ENCODE measurements at regions not wholly inside any gene's neighbourhood (a gene's known extent, or its start where the extent isn't known, plus 50 kb on each side); places are given as distances from the start of the nearest gene placed in this dataset.

DNA sequence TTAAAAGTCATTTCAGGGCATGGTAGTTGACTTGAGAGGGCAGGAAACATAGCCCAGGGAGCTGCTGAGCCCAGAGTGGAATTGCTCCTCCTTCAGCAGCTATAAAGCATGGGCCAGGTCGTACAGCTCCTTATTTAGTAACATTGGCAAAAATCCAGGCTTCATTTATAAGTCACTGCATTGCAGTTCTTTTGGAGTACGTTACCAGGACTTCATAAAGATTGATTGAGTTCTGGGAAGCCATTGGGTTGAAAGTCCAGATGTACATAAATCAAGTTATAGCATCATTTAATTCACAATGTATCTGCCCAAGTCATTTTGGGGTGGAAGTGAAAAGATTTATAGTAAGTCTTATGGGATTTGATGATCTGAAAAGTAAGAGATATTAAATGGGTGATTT is 53.0 kb upstream of the ANKEF1 start:
- no peak for DNase-seq (ENCODE audit: low read depth in 2 of 2)

DNA sequence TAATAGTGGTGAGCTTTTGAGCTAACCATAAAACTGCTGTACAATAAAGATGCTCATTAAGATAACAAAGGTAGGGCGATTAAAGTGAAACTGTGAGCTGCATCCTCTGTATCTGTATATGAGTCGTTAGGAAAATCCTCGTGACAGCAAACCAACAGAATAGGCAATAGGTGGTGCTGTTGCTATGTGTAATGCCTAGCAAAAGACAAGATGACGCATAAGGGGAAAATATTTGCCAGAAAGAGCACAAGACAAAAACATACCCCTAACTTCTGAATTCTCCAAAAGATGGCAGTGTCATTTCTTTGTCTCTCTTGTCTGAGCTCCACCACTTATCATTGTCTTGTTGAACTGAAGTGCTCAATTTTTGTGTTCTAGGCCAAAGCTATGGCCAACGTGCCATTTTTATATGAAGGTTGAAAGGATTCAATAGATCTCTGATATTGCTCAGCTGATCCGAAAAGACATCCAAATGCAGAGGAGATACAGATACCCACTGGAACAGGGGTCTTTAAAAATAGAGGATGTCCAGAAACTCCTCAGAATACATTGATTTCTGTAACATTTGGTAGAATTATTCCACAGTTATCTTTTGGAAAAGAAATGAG is 56.3 kb upstream of the ANKEF1 start:
- DNase-seq (ENCODE audit: low read depth in 2 of 2) = no peak

DNA sequence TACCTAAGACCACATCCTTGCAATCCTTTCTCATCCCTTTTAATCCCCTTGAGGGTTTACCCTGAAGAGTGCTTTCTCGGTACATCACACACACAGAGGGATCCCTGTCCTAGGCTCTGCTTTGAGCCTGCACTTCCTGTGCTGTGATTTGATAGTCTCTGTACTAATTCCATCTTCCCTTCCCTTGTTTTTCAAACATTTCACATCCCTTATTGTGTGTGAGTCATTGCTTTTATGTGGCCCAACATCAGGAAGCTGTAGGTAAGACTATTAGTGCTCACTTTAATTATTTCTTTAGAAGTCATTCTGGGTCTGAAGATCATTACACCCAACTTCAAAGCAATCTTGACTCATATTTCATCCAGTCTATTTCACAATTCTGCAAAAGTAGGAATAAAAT is 57.2 kb upstream of the ANKEF1 start:
- no peak for DNase-seq (ENCODE audit: low read depth in 2 of 2)

DNA sequence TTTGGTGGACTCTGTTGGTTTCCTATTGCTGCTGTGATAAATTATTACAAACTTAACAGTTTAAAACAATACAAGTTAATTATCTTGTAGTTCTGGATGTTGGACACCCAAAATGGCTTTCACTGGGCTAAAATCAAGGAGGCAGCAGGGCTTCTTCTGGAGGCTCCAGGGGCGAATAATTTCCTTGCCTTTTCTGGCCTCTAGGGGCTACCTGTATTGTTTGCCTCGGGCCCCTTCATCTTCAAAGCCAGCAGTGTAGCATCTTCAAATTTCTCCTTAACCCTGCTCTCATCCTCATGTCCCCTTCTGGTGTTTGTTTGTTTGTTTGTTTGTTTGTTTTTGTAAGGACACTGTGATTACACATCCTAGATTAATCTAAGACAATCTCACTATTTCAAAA is 60.5 kb upstream of the ANKEF1 start:
- DNase-seq (ENCODE audit: low read depth in 2 of 2) = no peak

DNA sequence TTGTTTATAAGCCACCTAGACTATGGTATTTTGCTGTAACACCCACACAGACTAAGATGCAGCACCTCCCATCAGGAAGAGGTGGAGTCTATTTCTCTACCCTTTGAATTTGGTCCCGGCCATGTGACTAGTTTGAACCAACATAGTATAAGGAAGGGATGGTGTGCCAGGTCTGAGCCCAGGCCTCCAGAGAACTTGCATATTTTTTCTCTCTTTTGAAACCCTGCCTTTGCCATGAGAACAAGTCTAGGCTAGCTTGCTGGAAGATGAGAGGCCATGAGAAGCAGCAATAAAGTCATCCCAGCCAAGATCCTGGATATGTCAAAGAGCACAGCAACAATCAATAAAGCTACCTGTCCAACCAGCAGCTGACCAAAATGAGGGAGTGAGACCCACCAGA is 63.0 kb upstream of the ANKEF1 start:
- DNase-seq (ENCODE audit: low read depth in 2 of 2) = no peak

DNA sequence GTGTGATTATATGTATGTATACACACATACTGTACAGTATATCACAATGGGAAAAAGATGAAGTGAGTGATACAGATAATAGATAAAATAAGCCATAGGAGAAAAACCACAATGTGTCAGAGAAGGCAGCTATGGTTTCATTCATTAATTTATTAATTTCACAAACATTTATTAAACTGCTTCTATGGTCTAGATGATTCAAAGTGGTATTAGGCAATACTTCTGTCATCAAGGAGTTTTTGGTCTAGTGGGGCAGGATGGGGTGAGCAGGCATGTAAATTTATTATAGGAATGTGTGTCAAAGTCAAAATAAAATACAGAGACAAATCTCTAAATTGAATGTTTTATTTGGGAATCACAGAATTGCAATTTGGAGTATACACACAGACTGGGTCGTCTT is 65.2 kb upstream of the ANKEF1 start:
- DNase-seq (ENCODE audit: low read depth in 2 of 2) = no peak

DNA sequence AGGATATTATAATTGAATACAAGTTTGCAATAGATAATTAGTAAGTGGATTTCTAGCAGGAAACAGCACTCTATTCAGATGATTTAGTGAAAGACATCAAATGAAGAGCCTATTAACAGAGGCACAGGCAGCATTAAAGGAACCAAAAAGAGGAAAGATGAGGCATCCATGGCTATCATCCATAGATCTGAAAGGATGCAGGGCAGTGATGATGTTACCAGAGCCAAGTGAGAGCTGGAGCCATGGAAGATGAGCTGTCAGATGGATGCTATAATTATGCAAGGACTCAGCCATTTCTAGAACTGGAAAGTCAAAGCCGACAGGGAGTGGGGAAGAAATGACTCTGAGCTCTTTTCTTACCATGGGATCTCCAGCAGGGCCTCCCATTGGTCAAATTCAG is 66.8 kb upstream of the ANKEF1 start:
- no peak for DNase-seq (ENCODE audit: low read depth in 2 of 2)

DNA sequence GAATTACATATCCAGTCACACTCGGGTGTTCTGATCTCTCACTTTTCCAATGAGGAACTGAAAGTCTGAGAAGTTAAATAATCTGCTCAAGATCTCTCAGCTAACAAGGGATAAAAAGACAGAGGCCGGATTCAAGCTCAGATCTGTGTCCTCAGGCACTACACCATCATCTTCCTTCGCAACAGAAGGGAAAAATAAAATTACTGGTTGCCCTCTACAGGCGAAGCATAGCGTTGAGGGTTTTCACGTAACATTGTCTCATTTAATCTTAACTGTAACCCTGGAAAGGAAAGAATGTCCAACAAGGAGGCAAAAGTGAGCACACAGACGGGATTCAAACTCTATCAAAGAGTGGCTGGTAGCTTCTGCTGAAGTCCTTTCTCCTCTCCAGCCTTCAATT is 67.8 kb upstream of the ANKEF1 start:
- DNase-seq (ENCODE audit: low read depth in 2 of 2) = no peak

DNA sequence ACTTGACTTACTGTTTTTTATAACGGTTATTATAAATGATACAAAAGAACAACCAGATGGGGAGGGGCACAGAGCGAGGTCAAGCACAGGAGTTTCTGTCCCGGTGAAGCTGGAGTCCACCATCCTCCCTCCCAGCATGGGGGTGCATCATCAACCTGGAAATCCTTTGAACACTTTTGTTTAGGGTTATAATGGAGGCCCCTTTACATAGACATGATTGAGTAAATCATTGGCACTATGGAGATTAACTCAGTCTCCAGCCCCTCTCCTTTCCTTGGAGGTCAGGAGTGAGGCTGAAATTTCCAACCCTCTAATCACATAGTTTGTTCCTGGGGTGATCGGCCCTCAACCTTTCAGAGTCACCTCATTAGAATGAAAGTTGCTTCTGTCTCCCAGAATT is 71.8 kb upstream of the ANKEF1 start:
- DNase-seq (ENCODE audit: low read depth in 2 of 2) = no peak

DNA sequence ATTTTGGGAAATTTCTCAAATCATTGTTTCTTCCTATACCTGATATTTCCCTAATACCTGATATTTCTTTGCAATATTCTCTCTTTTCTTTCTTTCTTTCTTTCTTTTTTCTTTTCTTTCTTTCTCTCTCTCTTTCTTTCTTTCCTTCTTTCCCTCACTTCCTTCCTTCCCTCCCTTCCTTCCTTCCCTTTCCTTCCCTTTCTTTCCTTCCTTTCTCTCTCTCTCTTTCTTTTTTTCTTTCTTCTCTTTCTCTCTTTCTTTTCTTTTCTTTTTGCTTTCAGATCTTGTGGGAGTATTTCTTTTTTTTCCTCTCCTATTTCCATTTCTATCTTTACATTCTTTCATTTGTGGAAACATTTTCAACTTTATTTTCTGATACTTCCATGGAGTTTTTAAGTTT is 76.1 kb upstream of the ANKEF1 start:
- no peak for DNase-seq (ENCODE audit: low read depth in 2 of 2)

DNA sequence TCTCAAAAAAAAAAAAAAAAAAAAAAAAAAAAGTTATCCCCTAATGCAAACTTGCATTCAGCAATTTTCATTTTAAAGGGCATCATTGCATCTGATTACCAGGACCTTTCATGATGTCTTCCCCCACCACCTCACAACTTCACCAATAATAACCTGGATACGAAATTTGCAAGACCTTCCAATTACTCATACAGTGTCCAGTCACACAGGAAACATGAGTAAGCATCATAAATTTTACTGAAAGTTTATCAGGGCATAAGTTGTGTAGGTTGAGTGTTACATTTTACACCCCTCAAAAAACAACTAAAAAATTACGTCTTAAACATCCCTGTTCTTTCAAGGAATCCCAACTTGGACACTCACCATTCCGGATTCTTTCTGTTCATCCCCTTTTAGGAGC is 79.1 kb upstream of the ANKEF1 start:
- DNase-seq (ENCODE audit: low read depth in 2 of 2) = no peak

DNA sequence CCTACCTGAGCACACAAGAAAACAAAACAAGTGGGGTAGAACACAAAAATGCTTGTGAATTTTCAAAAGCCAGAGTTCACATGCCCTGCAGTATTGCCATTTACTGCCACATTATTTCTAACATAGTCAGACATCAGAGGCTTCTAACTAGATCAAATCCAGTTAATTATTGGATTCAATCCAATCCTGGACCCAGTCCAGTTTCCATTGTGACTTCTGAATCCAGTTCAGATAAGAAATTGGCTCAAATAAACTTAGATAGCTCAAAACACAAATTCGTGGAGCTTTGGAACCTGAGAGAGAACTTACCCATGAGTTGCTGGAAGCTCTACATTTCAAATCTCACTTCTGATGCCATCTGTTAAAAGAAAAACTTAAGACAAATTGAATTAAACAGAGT is 85.2 kb upstream of the ANKEF1 start:
- DNase-seq (ENCODE audit: low read depth in 2 of 2) = no peak

DNA sequence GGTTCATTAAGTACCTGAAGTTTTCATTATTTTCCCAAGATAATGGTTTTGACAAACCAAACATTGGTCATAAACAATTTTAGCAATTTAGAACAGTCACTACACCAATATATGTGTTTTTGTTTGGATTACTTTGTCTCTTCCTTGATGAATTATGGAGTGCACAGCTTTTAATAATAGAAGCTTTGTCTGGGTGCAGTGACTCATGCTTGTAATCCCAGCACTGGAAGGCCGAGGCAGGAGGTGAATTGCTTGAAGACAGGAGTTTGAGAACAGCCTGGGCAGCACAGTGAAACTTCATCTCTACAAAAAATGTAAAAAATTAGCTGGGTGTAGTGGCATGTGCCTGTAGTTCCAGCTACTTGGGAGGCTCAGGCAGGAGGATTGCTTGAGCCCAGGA is 89.4 kb upstream of the ANKEF1 start:
- DNase-seq (ENCODE audit: low read depth in 2 of 2) = no peak

DNA sequence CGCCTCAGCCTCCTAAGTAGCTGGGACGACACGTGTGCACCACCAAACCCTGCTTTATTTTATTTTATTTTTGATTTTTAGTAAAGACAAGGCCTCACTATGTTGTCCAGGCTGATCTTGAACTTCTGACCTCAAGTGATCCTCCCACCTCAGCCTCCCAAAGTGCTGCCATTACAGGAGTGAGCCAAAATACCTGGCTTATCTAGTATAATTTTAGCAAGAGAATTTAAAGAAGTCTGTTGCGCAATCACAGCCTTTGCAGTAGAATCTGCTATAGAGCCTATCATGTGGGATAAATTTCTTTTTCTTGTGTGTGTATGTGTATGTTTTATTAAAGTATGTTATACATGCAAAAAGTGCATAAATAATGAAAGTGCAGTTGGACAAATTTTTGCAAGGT is 92.1 kb upstream of the ANKEF1 start:
- DNase-seq (ENCODE audit: low read depth in 2 of 2) = no peak

DNA sequence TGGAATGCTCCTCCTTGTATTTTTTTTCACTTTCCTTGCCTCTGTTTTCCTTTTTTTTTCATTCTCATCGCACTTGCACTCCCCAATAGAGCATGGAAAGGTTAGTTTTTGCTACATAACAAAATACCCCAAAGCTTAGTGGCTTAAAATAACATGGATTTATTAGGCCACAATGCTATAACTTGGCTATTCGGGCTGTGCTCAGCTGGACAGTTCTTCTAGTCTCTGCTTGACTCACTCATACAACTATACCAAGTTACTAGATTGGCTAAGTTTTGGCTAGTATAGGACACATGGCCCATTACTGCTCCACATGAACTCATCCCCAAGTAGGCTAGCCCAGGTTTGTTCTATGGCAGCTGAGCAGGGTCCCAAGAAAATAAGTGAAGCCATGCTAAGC is 94.5 kb upstream of the ANKEF1 start:
- DNase-seq (ENCODE audit: low read depth in 2 of 2) = no peak

DNA sequence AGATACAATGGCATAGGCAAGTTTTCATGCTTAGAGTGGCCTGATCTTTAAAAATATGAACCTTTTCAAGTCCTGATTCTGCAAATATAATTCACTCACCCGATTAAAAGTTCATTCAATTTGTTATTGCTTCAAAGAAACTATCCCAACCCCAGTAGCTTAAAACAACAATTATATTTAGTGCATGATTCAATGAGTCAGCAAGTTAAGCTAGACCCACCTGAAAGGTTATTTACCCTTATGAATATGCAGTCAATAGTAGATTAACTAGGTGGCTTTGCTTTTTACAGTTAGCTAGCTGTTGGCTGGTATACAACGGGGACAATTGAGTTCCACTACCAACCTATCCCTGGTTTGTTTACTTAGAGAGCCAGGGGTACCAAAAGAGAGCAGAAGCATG is 95.6 kb upstream of the ANKEF1 start:
- no peak for DNase-seq (ENCODE audit: low read depth in 2 of 2)

DNA sequence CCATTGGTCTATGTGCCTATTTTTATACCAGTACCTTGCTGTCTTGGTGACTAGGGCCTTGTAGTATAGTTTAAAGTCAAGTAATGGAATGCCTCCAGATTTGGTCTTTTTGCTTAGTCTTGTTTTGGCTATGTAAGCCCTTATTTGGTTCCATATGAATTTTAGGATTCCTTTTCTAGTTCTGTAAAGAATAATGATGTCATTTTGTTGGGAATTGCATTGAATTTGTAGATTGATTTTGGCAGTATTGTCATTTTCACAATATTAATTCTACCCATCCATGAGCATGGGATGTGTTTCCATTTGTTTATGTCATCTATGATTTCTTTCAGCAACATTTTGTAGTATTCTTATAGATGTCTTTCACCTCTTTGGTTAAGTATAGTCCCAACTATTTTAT is 96.4 kb upstream of the PAK5 start:
- no peak for DNase-seq (ENCODE audit: low read depth in 2 of 2)

DNA sequence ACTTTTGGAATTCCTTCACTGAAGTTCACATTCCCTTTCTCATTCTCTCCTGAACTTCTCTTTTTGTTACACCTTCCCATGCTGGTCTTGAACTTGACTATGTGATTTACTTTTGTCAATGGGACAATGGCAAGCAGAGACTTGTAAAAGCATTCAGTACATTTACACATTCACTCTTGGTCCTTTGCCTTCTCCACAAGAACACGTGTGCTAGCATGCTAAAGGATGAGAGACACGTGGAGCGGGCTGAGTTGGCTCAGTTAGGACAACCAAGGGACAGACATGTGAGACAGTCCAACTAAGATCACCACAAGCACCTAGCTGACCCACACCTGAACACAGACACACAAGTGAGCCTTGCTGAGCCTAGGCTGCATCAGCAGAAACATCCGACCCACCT is 91.3 kb upstream of the PAK5 start:
- DNase-seq (ENCODE audit: low read depth in 2 of 2) = no peak

DNA sequence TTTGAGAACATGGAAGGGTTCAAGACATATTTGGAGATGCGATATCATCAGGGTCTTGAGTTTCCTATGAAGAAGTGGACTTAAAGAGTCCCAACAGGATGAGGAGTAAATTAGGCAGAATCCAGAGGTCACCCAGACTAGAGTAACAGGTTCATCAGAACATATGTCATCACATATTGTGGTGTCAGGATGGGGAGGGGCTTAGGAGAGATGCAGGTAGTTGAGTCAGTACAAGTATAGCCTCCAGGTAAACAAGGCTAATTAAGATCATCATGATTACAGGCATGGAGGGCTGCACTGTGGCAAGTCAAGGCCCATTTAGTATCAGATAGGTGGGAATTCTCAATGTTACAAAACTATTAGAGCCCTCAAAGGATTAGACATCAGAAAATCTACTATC is 90.1 kb upstream of the PAK5 start:
- DNase-seq (ENCODE audit: low read depth in 2 of 2) = no peak

DNA sequence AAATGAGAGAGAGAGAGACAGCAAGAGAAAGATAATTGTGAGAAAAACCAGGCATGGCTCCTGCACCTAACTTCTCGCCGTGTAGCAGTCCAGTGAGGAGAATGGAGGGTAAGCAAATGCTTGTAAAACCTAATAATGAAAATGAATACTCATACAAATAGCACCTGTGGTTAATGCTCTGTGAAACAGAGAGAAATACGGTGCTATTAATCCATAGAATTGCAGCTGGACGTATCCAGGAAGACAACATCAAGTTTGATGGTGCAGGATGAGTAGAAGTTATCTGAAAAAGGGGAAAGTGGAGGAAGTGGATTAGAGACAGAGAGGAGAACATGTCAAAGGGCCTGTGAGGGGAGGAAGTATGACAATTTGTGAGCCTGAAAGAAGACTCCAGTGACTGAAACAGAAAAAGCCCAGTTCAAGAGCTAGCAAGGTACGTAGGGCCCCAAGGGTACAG is 89.4 kb upstream of the PAK5 start:
- DNase-seq (ENCODE audit: low read depth in 2 of 2) = no peak

DNA sequence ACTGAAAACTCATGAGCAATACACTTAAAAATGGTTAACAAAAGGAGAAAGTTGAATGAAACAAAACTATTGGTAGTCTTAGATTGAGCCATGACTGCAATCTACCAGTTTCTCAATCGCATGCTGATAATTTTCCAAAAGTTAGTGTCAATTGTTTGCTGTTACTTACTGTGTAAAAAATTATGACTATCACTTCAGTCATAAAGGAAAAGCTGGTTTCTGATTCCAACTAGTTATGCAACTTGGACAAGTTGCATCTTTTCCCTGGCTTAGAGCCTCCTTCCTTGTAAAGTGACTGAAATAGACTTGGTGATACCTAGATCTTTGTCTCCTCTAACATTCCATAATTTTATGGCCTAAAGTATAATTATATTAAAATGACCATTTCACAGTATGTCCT is 88.3 kb upstream of the PAK5 start:
- DNase-seq (ENCODE audit: low read depth in 2 of 2) = no peak

DNA sequence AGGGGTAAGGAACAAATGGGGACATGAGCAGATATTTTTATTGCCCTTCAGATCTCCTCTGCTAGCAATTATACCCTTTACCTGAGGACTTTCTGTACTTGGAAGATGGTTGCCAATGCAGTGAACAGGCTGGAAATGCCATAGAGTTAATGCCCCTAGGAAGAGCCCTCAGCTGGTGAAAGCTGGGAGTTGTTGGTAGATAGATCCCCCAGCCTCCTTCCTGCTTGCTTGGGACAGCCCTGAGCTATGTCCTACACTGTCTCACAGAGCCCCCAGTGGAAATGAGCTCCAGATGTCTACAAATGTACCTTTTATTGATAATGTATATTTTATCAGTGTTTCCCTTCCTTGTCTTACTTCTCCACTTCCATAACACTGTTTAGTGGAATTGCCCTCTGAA is 87.6 kb upstream of the PAK5 start:
- DNase-seq (ENCODE audit: low read depth in 2 of 2) = no peak

DNA sequence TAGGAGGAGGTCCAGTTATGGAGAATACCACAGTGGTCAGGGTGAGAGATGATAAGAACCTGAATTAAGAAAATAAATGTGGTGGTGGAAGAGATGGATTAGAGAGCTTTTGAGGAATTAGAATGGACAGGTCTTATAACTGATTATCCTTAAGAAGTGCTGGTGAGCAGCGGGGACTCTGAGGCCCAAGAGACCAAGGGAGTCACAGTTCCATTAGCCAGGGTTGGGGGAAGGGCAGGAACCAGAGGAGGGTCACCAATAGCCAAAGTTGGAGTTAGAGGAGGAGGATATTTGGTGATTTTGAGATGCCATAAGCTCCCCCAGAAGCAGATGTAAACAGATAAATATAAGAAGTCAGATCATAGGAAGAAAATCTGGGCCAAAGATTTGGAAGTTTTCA is 87.1 kb upstream of the PAK5 start:
- DNase-seq (ENCODE audit: low read depth in 2 of 2) = no peak

DNA sequence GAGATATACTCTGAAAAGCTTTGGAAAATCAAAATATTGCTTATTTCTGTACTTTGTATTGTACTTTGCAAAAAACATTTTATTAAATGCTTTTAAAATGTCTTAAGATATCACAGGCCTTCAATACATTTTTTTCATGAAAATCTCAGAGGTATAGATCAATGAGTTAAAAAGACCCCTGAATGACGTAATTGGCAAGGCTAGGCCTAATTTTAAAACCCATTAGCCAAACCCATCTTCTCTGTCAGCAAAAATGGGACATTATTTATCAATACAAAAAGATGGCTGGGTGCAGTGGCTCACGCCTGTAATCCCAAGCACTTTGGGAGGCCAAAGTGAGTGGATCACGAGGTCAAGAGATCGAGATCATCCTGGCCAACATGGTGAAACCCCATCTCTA is 84.8 kb upstream of the PAK5 start:
- no peak for DNase-seq (ENCODE audit: low read depth in 2 of 2)

DNA sequence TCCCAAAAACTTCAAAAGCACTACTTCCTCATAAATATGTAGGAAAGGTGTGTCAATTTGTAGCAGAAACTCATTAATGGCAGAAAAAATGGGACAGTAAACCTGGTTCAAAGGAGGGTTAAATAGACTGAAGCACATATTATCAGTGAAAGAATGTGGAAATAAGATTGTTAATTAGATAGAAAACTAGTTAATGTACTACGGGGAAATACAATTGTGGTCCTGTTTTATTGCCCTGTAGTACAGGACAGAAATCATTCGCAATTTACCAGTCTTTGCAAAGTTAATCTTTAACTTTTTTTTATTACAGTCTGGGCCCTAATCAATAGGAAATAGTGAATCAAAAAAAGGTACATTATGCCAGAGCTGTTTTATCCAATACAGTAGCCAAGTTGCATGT is 82.0 kb upstream of the PAK5 start:
- no peak for DNase-seq (ENCODE audit: low read depth in 2 of 2)
